Vagina (tissue), 2 donors: ENCODE measurements at regions not wholly inside any gene's neighbourhood (a gene's known extent, or its start where the extent isn't known, plus 50 kb on each side); places are given as distances from the start of the nearest gene placed in this dataset.

Experiments used
- CTCF ChIP-seq, 3 experiments: fragments of 450-650 bp in 2 of 3; fragments of 200-600 bp in 1 of 3; sonication (generic) in 1 of 3; IDR thresholded peaks; one replicate each; pipeline ENCODE4 v1.5.1; 2017 to 2019; ENCODE audit warnings: antibody characterized with exemption in 3 of 3, mild to moderate bottlenecking in 2 of 3, moderate library complexity in 2 of 3
- POLR2AphosphoS5 ChIP-seq, 2 donors: sonication (generic); formaldehyde crosslinking; IDR thresholded peaks; one replicate each; pipeline ENCODE4 v1.9.0; 2017; ENCODE audit warnings: antibody characterized with exemption in 2 of 2, mild to moderate bottlenecking in 2 of 2, low read depth in 1 of 2; ENCODE audit not compliant: insufficient read depth in 1 of 2

GRCh38 chr12:126993898-126994297, 1273.1 kb upstream of the TMEM132C start:
- TF ChIP-seq POLR2AphosphoS5 (IDR thresholded peaks at IDR 0.05; ENCODE audit: insufficient read depth in 1 of 2, low read depth in 1 of 2): no peak
- no peak for TF ChIP-seq CTCF (IDR thresholded peaks at IDR 0.05)
